ENCODE measurements at regions not wholly inside any gene's neighbourhood (a gene's known extent, or its start where the extent isn't known, plus 50 kb on each side); places are given as distances from the start of the nearest gene placed in this dataset.

DNA sequence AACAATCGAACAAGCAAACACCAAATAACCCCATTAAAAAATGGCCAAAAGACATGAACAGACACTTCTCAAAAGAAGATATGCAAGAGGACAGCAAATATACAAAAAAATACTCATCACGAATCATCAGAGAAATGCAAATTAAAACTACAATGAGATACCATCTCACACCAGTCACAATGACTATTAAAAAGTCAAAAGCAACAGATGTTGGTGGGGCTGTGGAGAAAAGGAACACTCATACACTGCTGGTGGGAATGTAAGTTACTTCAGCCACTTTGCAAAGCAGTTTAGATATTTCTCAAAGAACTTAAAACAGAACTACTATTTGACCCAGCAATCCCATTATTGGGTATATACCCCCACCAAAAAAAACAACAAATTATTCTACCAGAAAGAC is 51.3 kb upstream of the FLI1 start:
- peak in 1 of 3 donors; percentile 26 for DNase-seq

DNA sequence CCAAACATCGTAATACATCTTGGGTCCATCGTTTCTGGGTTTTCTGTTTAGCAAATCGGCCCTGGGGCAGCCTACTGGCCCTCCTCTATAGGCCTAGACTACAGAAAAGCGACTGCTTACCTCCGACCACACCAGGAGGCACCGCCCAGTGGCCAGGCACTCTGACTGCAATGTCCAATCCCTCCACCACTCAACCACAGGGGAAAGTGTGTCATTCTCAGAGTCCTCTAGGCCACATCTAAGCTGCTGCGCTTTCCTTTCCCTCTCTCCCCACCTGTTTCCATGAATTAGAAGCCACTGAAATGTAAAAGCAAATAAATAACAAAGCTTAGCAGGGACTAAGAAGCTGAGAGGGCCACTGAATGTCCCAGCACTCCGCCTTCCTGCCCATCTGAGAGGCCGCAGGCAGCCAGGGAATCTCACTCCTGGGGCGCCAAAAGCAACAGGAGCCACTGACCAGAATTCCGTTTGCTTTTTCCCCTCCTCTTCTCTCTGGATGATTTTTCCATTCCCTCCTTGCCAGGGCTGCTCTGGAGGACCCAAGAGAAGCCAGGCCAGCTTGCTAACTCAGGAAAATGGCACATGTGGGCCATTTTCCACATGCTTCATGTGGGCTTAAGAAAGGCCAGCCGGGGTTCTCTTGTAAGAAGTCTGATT is 50.1 kb upstream of the FLI1 start:
- no peak for DNase-seq
